Nephron progenitor cell (in vitro differentiated cells): ENCODE measurements at regions not wholly inside any gene's neighbourhood (a gene's known extent, or its start where the extent isn't known, plus 50 kb on each side); places are given as distances from the start of the nearest gene placed in this dataset.

Source experiments
- DNase-seq: peaks from one replicate; pipeline ENCODE4 v3.0.0; 2021
- H3K27ac Mint-ChIP-seq: 2 replicates; pipeline ENCODE4 v1.8.0; 2021; ENCODE audit warnings: mild to moderate bottlenecking, moderate library complexity, mixed read lengths
- H3K27me3 Mint-ChIP-seq: 2 replicates; pipeline ENCODE4 v1.8.0; 2021; ENCODE audit warnings: mild to moderate bottlenecking, low read depth, mixed read lengths; ENCODE audit not compliant: poor library complexity
- H3K36me3 Mint-ChIP-seq: 2 replicates; pipeline ENCODE4 v1.8.0; 2021; ENCODE audit warnings: low read depth, mixed read lengths
- H3K4me1 Mint-ChIP-seq: 2 replicates; pipeline ENCODE4 v1.8.0; 2021; ENCODE audit warnings: mixed read lengths
- H3K4me3 Mint-ChIP-seq: 2 replicates; pipeline ENCODE4 v1.8.0; 2021; ENCODE audit warnings: mild to moderate bottlenecking, moderate library complexity, mixed read lengths
- H3K9me3 Mint-ChIP-seq: 2 replicates; pipeline ENCODE4 v1.8.0; 2021; ENCODE audit warnings: mild to moderate bottlenecking, moderate library complexity, mixed read lengths
- TF ChIP-seq, protein P1 (sequence below): fragments of 200-600 bp; sonication (generic); IDR thresholded peaks from 2 replicates; pipeline ENCODE4 v1.5.0; 2021; ENCODE audit warnings: antibody characterized with exemption

DNA sequence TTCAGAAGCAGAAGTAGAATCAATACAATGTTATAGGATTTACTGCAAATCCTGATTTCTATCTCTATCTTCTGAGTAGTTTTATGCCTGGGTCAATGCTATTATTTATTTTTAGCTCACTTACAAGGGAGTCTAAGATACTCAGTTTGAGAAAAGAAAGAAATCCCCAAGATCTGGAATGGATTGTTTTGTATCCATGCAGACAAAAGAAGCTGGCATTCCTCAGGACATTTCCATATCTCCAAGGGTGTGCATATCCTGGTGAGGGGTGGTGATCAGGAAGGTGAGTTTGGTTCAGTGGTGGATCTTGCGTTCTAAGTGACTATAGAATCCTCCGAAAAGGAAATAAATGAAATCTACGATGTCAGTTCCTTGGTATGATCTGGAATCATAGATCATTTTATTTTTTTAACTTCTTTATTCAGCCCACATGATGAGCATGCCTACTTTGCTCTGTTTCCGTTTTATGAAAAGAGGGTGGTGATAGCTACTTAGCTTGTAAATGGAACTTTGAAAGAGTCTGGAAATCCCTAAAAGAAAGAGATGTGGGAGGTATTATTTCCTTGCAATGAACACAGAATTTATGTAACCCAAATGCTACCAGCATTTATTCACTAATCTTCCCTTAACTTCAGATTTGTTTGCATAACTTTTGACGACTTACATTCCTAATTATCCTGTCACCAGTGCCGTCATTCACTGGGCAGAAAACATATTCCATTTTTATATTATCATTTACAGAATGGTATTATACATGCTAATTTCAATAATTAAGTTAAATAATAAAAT, 81.1 kb upstream of the RAPGEF2 start:
- DNase-seq: no peak
- Mint-ChIP-seq H3K27ac (no peak overlapping the region), H3K4me3 (no peak overlapping the region), H3K9me3 (no peaks in the 10 kb centered on the region), H3K27me3 (peaks cover 28% of the 10 kb centered on the region), H3K36me3 (no peaks in the 10 kb centered on the region), H3K4me1 (peaks cover 7% of the 10 kb centered on the region)
- TF ChIP-seq, protein P1, sequence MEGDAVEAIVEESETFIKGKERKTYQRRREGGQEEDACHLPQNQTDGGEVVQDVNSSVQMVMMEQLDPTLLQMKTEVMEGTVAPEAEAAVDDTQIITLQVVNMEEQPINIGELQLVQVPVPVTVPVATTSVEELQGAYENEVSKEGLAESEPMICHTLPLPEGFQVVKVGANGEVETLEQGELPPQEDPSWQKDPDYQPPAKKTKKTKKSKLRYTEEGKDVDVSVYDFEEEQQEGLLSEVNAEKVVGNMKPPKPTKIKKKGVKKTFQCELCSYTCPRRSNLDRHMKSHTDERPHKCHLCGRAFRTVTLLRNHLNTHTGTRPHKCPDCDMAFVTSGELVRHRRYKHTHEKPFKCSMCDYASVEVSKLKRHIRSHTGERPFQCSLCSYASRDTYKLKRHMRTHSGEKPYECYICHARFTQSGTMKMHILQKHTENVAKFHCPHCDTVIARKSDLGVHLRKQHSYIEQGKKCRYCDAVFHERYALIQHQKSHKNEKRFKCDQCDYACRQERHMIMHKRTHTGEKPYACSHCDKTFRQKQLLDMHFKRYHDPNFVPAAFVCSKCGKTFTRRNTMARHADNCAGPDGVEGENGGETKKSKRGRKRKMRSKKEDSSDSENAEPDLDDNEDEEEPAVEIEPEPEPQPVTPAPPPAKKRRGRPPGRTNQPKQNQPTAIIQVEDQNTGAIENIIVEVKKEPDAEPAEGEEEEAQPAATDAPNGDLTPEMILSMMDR: no peak

DNA sequence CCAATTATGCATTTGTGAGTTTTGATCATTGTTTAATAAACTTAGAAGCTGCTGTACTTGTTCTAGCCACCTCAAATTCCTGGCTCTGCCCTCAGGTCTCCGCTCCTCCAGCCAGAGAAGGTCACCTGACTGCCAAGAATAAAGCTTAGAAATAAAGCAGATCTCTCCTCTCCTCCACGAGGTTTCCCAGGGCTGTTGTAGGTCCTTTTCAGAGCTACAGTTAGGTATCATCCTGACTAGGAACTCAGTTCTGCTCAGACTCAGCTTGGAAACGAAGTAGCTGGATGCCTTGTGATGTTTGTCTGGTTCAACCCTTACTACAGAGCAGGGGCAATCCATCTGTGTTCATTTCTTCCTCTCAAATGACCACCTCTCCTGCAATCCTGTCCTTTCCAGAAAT, 79.1 kb upstream of the RAPGEF2 start:
- Mint-ChIP-seq H3K9me3 (no peaks in the 10 kb centered on the region), H3K27ac (no peak overlapping the region), H3K36me3 (no peaks in the 10 kb centered on the region), H3K4me1 (no peaks in the 10 kb centered on the region), H3K4me3 (no peak overlapping the region), H3K27me3 (peaks cover 16% of the 10 kb centered on the region)
- DNase-seq: no peak
- TF ChIP-seq, protein P1: no peak

DNA sequence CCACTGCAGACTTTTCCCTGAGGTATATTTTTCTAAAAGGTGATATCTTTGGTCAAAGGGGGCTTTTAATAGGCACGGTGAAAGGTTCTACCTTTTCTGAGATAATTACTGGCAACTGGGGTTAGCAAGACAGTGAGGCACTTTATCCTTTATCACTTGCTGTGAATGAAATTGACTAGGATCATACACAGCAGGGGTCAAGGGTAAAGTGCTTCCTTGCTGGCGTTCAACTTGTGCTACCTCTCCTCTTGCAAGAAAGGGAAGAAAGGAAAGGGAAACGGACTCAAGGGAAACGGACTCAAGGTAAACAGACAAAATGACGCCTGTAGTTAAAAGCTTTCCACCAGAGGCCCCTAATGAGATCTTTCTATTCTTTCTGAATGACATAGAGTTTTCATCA, 78.6 kb upstream of the RAPGEF2 start:
- H3K4me1 Mint-ChIP-seq: no peaks in the 10 kb centered on the region
- no peak overlapping the region for H3K27ac Mint-ChIP-seq
- H3K4me3 Mint-ChIP-seq: no peak overlapping the region
- no peak for DNase-seq
- H3K9me3 Mint-ChIP-seq: no peaks in the 10 kb centered on the region
- peaks cover 15% of the 10 kb centered on the region for H3K27me3 Mint-ChIP-seq
- H3K36me3 Mint-ChIP-seq: no peaks in the 10 kb centered on the region
- TF ChIP-seq, protein P1: no peak

DNA sequence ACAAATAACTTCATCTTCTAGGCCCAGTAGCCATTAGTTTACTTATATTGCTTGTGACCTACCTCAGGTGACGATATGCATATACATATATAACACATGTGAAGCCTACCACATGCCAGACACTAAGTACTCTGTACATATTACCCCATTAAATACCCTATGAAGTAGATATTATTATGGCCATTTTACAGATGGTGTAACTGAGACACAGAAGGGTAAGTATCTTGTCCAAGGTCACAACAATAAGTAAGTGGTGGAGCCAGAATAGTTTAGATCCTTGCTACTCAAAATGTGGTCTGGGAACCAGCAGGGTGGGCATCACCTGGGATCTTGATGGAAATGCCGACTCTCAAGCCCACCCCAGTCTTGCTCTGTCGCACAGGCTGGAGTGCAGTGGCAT, 78.1 kb upstream of the RAPGEF2 start:
- peaks cover 11% of the 10 kb centered on the region for H3K27me3 Mint-ChIP-seq
- H3K4me3 Mint-ChIP-seq: no peak overlapping the region
- TF ChIP-seq, protein P1: no peak
- no peak for DNase-seq
- no peak overlapping the region for H3K27ac Mint-ChIP-seq
- H3K9me3 Mint-ChIP-seq: no peaks in the 10 kb centered on the region
- no peaks in the 10 kb centered on the region for H3K36me3 Mint-ChIP-seq
- H3K4me1 Mint-ChIP-seq: no peaks in the 10 kb centered on the region

DNA sequence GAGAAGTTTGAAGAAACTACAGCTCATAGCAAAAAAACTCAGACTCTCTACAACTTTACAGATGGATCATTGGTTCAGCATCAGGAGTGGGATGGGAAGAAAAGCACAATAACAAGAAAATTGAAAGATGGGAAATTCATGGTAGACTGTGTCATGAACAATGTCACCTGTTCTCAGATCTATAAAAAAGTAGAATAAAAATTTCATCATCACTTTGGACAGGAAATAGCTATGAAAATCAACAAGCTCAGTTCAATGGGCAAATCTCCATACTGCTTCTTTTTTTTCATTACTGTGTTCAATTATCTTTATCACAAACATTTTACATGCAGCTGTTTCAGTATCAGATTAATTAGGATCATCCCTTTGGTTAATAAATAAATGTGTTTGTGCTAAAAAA, 76.5 kb upstream of the RAPGEF2 start:
- TF ChIP-seq, protein P1: no peak
- Mint-ChIP-seq H3K27me3 (peaks cover 11% of the 10 kb centered on the region), H3K27ac (no peak overlapping the region)

DNA sequence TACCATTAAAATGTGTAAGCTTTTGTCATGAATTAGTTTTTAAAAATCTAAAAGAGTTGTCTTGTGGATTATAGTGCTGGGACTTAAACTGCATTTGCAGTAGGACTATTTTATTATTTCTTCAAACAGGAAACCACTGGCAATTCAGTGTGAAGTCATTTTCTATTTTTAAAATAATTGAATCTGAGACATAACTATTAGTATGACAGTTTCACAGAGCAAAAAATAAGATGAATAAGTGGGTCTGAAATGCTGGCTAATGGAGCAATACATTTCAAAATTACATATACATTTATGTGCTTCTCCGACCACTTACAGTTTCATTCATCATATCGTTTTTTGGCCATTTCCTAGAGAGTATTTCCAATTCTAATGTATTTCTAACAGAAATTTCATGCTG, 75.3 kb upstream of the RAPGEF2 start:
- Mint-ChIP-seq H3K4me3 (no peak overlapping the region), H3K27ac (no peak overlapping the region), H3K4me1 (no peaks in the 10 kb centered on the region), H3K9me3 (no peaks in the 10 kb centered on the region), H3K27me3 (peaks cover 6% of the 10 kb centered on the region), H3K36me3 (no peaks in the 10 kb centered on the region)
- TF ChIP-seq, protein P1: no peak
- no peak for DNase-seq

More for the DNA sequence above, 76.5 kb upstream of the RAPGEF2 start:
- Mint-ChIP-seq H3K4me1 (no peaks in the 10 kb centered on the region), H3K4me3 (no peak overlapping the region), H3K9me3 (no peaks in the 10 kb centered on the region), H3K36me3 (no peaks in the 10 kb centered on the region)
- DNase-seq: no peak
